ENCODE measurements at regions not wholly inside any gene's neighbourhood (a gene's known extent, or its start where the extent isn't known, plus 50 kb on each side); places are given as distances from the start of the nearest gene placed in this dataset.

DNA sequence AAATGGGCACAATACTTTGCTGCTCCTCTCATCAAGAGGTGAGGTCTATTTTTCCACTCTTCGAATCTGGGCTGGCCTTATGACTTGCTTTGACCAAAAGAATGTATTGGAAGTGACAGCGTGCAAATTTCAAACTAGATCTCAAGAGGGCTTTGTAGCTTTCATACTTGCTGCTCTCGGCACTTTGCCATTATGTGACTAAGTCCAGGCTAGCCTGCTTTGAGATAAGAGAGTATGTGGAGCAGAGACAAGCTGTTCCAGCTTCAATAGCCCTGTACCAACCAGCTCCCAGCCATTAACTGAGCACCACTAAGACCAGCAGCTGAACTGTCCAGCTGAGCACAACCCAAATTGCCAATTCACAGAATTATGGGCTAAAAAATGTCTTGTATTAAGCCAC is 124.6 kb downstream of the ACER2 start:
- H3K36me3 Mint-ChIP-seq: no peaks in the 10 kb centered on the region

DNA sequence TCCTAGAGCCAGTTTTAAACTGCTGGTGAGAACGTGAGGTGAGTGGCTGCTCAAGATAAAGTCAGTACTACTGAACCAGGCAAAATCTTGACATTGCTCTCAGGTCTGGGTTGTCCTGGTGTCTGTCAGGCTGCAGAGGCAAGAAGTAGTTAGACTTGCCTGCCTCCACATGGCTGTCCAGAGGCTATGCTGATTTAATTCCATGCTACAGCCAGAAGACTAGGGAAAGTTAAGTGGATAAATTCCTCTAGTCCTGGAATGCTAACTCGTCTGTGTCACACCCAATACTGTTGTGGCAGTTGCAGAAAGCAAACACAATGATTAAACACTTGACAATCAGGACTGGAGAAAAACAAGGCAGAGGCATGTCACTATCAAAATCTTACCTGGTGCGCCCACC is 118.9 kb downstream of the ACER2 start:
- peaks cover 0 to 1% (median 0%) of the 10 kb centered on the region in 3 donors for H3K27me3 Mint-ChIP-seq (ENCODE audit: low read depth in 3 of 3)

More for the DNA sequence above, 124.6 kb downstream of the ACER2 start:
- Histone ChIP-seq H3K36me3 (replicated peaks in 1 of 2; ENCODE audit: control insufficient read depth in 1 of 2, insufficient read depth in 2 of 2, low read length in 2 of 2) (no peaks in the 10 kb centered on the region), H3K9ac (ENCODE audit: insufficient read depth, low read length, poor library complexity, severe bottlenecking) (no peak overlapping the region), H4K20me1 (ENCODE audit: insufficient read depth, low read length) (no peaks in the 10 kb centered on the region), H2AFZ (ENCODE audit: insufficient read depth, low read depth, low read length, poor library complexity, severe bottlenecking) (no peak overlapping the region), H3K4me1 (ENCODE audit: control insufficient read depth in 1 of 2, insufficient read depth in 2 of 2, low read length in 2 of 2) (no peaks in the 10 kb centered on the region), H3K27me3 (ENCODE audit: control insufficient read depth in 2 of 2, insufficient read depth in 2 of 2, low read length in 2 of 2) (no peaks in the 10 kb centered on the region), H3K27ac (ENCODE audit: low read depth in 1 of 2, low read length in 2 of 2) (no peak overlapping the region), H3K4me3 (replicated peaks in 1 of 3; ENCODE audit: low read depth in 2 of 3, low read length in 3 of 3) (no peak overlapping the region), H3K4me2 (replicated peaks; ENCODE audit: extremely low read depth, low read length, poor library complexity, severe bottlenecking) (no peak overlapping the region), H3K9me3 (replicated peaks in 1 of 2; ENCODE audit: control insufficient read depth in 1 of 2, insufficient read depth in 1 of 2, low read length in 2 of 2) (no peaks in the 10 kb centered on the region), H3K79me2 (ENCODE audit: insufficient read depth, low read length) (no peaks in the 10 kb centered on the region)
- Mint-ChIP-seq H3K27ac (no peak overlapping the region), H3K9me3 (peaks cover 0 to 6% (median 2%) of the 10 kb centered on the region in 7 donors), H3K27me3 (ENCODE audit: low read depth in 3 of 3) (peaks cover 0 to 3% (median 0%) of the 10 kb centered on the region in 3 donors), H3K4me3 (no peak overlapping the region), H3K4me1 (no peaks in the 10 kb centered on the region)
- intact Hi-C loops (cut with micrococcal nuclease): no loop called here
- no peak for DNase-seq
- WGBS (ENCODE audit: insufficient coverage): 100% methylated on average over 2 of the region's 3 CpGs
- TF ChIP-seq, protein P1, sequence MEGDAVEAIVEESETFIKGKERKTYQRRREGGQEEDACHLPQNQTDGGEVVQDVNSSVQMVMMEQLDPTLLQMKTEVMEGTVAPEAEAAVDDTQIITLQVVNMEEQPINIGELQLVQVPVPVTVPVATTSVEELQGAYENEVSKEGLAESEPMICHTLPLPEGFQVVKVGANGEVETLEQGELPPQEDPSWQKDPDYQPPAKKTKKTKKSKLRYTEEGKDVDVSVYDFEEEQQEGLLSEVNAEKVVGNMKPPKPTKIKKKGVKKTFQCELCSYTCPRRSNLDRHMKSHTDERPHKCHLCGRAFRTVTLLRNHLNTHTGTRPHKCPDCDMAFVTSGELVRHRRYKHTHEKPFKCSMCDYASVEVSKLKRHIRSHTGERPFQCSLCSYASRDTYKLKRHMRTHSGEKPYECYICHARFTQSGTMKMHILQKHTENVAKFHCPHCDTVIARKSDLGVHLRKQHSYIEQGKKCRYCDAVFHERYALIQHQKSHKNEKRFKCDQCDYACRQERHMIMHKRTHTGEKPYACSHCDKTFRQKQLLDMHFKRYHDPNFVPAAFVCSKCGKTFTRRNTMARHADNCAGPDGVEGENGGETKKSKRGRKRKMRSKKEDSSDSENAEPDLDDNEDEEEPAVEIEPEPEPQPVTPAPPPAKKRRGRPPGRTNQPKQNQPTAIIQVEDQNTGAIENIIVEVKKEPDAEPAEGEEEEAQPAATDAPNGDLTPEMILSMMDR (IDR thresholded peaks at IDR 0.05): no peak

More for the DNA sequence above, 118.9 kb downstream of the ACER2 start:
- DNase-seq: no peak
- no peaks in the 10 kb centered on the region for H3K9me3 ChIP-seq (replicated peaks in 1 of 2; ENCODE audit: control insufficient read depth in 1 of 2, insufficient read depth in 1 of 2, low read length in 2 of 2)
- H3K79me2 ChIP-seq (ENCODE audit: insufficient read depth, low read length): no peaks in the 10 kb centered on the region
- H3K9ac ChIP-seq (ENCODE audit: insufficient read depth, low read length, poor library complexity, severe bottlenecking): no peak overlapping the region
- no peaks in the 10 kb centered on the region for H3K36me3 Mint-ChIP-seq
- H3K27ac ChIP-seq (ENCODE audit: low read depth in 1 of 2, low read length in 2 of 2): no peak overlapping the region
- H3K4me2 ChIP-seq (replicated peaks; ENCODE audit: extremely low read depth, low read length, poor library complexity, severe bottlenecking): no peak overlapping the region
- H3K36me3 ChIP-seq (replicated peaks in 1 of 2; ENCODE audit: control insufficient read depth in 1 of 2, insufficient read depth in 2 of 2, low read length in 2 of 2): no peaks in the 10 kb centered on the region
- no peak overlapping the region for H3K4me3 ChIP-seq (replicated peaks in 1 of 3; ENCODE audit: low read depth in 2 of 3, low read length in 3 of 3)
- no peaks in the 10 kb centered on the region for H3K4me1 ChIP-seq (ENCODE audit: control insufficient read depth in 1 of 2, insufficient read depth in 2 of 2, low read length in 2 of 2)
- H3K4me1 Mint-ChIP-seq: no peaks in the 10 kb centered on the region
- WGBS (ENCODE audit: insufficient coverage): 100% methylated on average over 3 of the region's 3 CpGs
- H4K20me1 ChIP-seq (ENCODE audit: insufficient read depth, low read length): no peaks in the 10 kb centered on the region
- H3K27me3 ChIP-seq (ENCODE audit: control insufficient read depth in 2 of 2, insufficient read depth in 2 of 2, low read length in 2 of 2): no peaks in the 10 kb centered on the region
- no peak overlapping the region for H2AFZ ChIP-seq (ENCODE audit: insufficient read depth, low read depth, low read length, poor library complexity, severe bottlenecking)
- intact Hi-C loops (cut with micrococcal nuclease): no loop called here
- TF ChIP-seq, protein P1 (IDR thresholded peaks at IDR 0.05): no peak
- H3K27ac Mint-ChIP-seq: no peak overlapping the region
- no peak overlapping the region for H3K4me3 Mint-ChIP-seq
- peaks cover 0 to 2% (median 0%) of the 10 kb centered on the region in 7 donors for H3K9me3 Mint-ChIP-seq

All from CD14-positive monocyte (primary cell).